Lower leg skin (tissue), 4 donors: ENCODE measurements at regions not wholly inside any gene's neighbourhood (a gene's known extent, or its start where the extent isn't known, plus 50 kb on each side); places are given as distances from the start of the nearest gene placed in this dataset.

Source experiments
- DNase-seq, 2 donors: peaks; one replicate each; pipeline ENCODE4 v3.0.0-alpha.2; 2019; ENCODE audit warnings: low spot score in 2 of 2
- H3K4me3 ChIP-seq: fragments of 200-600 bp; sonication (generic); 2 replicates; pipeline ENCODE4 v1.5.1; 2017; ENCODE audit warnings: mild to moderate bottlenecking, low read depth; ENCODE audit not compliant: poor library complexity, severe bottlenecking
- CTCF ChIP-seq, 3 donors: fragments of 450-650 bp; IDR thresholded peaks; one replicate each; pipeline ENCODE4 v1.5.1; 2016; ENCODE audit warnings: antibody characterized with exemption in 3 of 3, mild to moderate bottlenecking in 3 of 3, moderate library complexity in 2 of 3
- POLR2A ChIP-seq, 2 donors: fragments of 450-650 bp; IDR thresholded peaks; one replicate each; pipeline ENCODE4 v1.6.1; 2016 to 2017; ENCODE audit warnings: antibody characterized with exemption in 2 of 2, mild to moderate bottlenecking in 1 of 2, moderate library complexity in 1 of 2
- WGBS, 2 donors: methylation state at CpG; one replicate each; pipeline ENCODE4 v1.1.5; 2018; 5-methylcytosine and 5-hydroxymethylcytosine counted together
- intact Hi-C: fragments of 100-400 bp; cut with DNase I; formaldehyde crosslinking; loops from one replicate; pipeline ENCODE4 v1.15.0; 2023; ENCODE audit warnings: low total_unique reads

- intact Hi-C loops = no loop called here
- TF ChIP-seq CTCF (IDR thresholded peaks at IDR 0.05) = no peak
- no peak for TF ChIP-seq POLR2A (IDR thresholded peaks at IDR 0.05)
- DNase-seq = no peak
- no peak overlapping the region for H3K4me3 ChIP-seq
- 42 to 46% methylated on average over 4 of the region's 4 CpGs for WGBS, 2 donors
Measured at GRCh38 chr3:177589911-177590381, 392.7 kb upstream of the TBL1XR1 start.

GRCh38 chr3:177590826-177591225, 393.5 kb upstream of the TBL1XR1 start:
- TF ChIP-seq CTCF (IDR thresholded peaks at IDR 0.05) = no peak
- no peak for TF ChIP-seq POLR2A (IDR thresholded peaks at IDR 0.05)
- WGBS, 2 donors = 32 to 53% methylated on average over 1 of the region's 1 CpG
- no peak overlapping the region for H3K4me3 ChIP-seq
- no peak for DNase-seq
- intact Hi-C loops = no loop called here

GRCh38 chr3:177591379-177591778, 394.1 kb upstream of the TBL1XR1 start:
- TF ChIP-seq CTCF (IDR thresholded peaks at IDR 0.05) (no peak), POLR2A (IDR thresholded peaks at IDR 0.05) (no peak)
- DNase-seq = peak in 1 of 2 donors; percentile 61
- WGBS, 2 donors = 23 to 37% methylated on average over 4 of the region's 4 CpGs
- intact Hi-C loops = no loop called here
- no peak overlapping the region for H3K4me3 ChIP-seq

- 75 to 91% methylated on average over 6 of the region's 6 CpGs for WGBS, 2 donors
- no peak overlapping the region for H3K4me3 ChIP-seq
- no peak for DNase-seq
- no peak for TF ChIP-seq CTCF (IDR thresholded peaks at IDR 0.05)
- no peak for TF ChIP-seq POLR2A (IDR thresholded peaks at IDR 0.05)
- intact Hi-C loops = no loop called here
Measured at GRCh38 chr3:177594096-177594495, 396.8 kb upstream of the TBL1XR1 start.

GRCh38 chr3:177595530-177596188, 398.4 kb upstream of the TBL1XR1 start:
- WGBS, 2 donors = 84 to 85% methylated on average over 4 of the region's 4 CpGs
- DNase-seq = no peak
- H3K4me3 ChIP-seq = no peak overlapping the region
- intact Hi-C loops = no loop called here
- TF ChIP-seq CTCF (IDR thresholded peaks at IDR 0.05) = no peak
- no peak for TF ChIP-seq POLR2A (IDR thresholded peaks at IDR 0.05)
